Neural cell (in vitro differentiated cells): ENCODE measurements at regions not wholly inside any gene's neighbourhood (a gene's known extent, or its start where the extent isn't known, plus 50 kb on each side); places are given as distances from the start of the nearest gene placed in this dataset.

ENCODE experiments used
- EZH2 ChIP-seq: fragments of 200-600, 300-800 bp; shearing (Covaris generic), sonication (generic); IDR thresholded peaks from 2 replicates; pipeline ENCODE4 v1.6.1; 2014; ENCODE audit warnings: antibody characterized with exemption, low read length, borderline replicate concordance, mild to moderate bottlenecking; ENCODE audit not compliant: insufficient read depth, poor library complexity, severe bottlenecking
- MXI1 ChIP-seq: fragments of 450-650 bp; conservative IDR thresholded peaks from 2 replicates; pipeline ENCODE4 v1.6.1; 2014; ENCODE audit warnings: antibody characterized with exemption, mild to moderate bottlenecking; ENCODE audit not compliant: poor library complexity, severe bottlenecking
- POLR2AphosphoS5 ChIP-seq: IDR thresholded peaks from 2 replicates; pipeline ENCODE4 v1.6.1; 2012
- TF ChIP-seq, protein P1 (sequence below): fragments of 450-650 bp; IDR thresholded peaks from 2 replicates; pipeline ENCODE4 v1.5.1; 2014; ENCODE audit warnings: antibody characterized with exemption, mild to moderate bottlenecking, moderate library complexity; ENCODE audit not compliant: poor library complexity, severe bottlenecking
- TF ChIP-seq, protein P2 (sequence below): IDR thresholded peaks from 2 replicates; pipeline ENCODE4 v1.6.1; 2012; ENCODE audit warnings: borderline replicate concordance

DNA sequence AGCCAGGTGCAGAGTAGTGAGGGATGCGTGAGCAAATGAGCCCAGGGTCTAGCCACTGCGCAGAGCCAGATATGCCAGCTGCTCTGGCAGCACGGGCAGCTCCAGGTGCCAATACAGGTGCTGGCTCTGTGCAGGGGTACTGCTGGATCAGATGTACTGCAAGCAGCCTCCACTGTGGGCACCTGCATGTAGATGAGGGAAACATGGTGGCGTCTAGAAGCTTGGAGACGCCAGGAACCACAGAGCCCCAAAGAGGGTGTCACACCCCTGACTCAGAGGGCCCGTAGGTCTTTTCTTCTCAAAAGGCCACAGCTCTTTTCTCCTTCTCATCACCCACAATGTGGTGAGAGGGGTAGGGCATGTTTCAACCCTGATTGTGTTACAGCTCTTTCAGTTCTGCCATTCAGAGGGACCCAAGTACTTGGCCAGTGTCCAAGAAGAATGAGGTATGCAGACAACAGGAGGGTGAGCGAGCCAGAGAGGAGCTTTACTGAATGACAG, 244.4 kb upstream of the SLITRK1 start:
- TF ChIP-seq POLR2AphosphoS5 (no peak), MXI1 (no peak), EZH2 (no peak)
- TF ChIP-seq, protein P1, sequence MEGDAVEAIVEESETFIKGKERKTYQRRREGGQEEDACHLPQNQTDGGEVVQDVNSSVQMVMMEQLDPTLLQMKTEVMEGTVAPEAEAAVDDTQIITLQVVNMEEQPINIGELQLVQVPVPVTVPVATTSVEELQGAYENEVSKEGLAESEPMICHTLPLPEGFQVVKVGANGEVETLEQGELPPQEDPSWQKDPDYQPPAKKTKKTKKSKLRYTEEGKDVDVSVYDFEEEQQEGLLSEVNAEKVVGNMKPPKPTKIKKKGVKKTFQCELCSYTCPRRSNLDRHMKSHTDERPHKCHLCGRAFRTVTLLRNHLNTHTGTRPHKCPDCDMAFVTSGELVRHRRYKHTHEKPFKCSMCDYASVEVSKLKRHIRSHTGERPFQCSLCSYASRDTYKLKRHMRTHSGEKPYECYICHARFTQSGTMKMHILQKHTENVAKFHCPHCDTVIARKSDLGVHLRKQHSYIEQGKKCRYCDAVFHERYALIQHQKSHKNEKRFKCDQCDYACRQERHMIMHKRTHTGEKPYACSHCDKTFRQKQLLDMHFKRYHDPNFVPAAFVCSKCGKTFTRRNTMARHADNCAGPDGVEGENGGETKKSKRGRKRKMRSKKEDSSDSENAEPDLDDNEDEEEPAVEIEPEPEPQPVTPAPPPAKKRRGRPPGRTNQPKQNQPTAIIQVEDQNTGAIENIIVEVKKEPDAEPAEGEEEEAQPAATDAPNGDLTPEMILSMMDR = no peak
- TF ChIP-seq, protein P2, sequence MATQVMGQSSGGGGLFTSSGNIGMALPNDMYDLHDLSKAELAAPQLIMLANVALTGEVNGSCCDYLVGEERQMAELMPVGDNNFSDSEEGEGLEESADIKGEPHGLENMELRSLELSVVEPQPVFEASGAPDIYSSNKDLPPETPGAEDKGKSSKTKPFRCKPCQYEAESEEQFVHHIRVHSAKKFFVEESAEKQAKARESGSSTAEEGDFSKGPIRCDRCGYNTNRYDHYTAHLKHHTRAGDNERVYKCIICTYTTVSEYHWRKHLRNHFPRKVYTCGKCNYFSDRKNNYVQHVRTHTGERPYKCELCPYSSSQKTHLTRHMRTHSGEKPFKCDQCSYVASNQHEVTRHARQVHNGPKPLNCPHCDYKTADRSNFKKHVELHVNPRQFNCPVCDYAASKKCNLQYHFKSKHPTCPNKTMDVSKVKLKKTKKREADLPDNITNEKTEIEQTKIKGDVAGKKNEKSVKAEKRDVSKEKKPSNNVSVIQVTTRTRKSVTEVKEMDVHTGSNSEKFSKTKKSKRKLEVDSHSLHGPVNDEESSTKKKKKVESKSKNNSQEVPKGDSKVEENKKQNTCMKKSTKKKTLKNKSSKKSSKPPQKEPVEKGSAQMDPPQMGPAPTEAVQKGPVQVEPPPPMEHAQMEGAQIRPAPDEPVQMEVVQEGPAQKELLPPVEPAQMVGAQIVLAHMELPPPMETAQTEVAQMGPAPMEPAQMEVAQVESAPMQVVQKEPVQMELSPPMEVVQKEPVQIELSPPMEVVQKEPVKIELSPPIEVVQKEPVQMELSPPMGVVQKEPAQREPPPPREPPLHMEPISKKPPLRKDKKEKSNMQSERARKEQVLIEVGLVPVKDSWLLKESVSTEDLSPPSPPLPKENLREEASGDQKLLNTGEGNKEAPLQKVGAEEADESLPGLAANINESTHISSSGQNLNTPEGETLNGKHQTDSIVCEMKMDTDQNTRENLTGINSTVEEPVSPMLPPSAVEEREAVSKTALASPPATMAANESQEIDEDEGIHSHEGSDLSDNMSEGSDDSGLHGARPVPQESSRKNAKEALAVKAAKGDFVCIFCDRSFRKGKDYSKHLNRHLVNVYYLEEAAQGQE = no peak
